CD4-positive, CD25-positive, alpha-beta regulatory T cell (primary cell): ENCODE measurements at regions not wholly inside any gene's neighbourhood (a gene's known extent, or its start where the extent isn't known, plus 50 kb on each side); places are given as distances from the start of the nearest gene placed in this dataset.

Source experiments
- ATAC-seq, 2 donors: fragments of 150-1000 bp; cut with Tn5 transposase; one replicate each; pipeline ENCODE4 v1.10.0; 2021; ENCODE audit warnings: low read depth in 2 of 2, moderate number of reproducible peaks in 2 of 2, moderate library complexity in 1 of 2
- DNase-seq, 3 donors: peaks; one replicate each; pipeline versions ENCODE4 v3.0.0 to v3.0.0-alpha.2; 2012 to 2022; ENCODE audit warnings: mixed read lengths in 1 of 3
- H3K27ac ChIP-seq: one replicate; pipeline ENCODE4 v1.7.0; 2013; ENCODE audit warnings: mild to moderate bottlenecking, low read length; ENCODE audit not compliant: insufficient read depth, poor library complexity, severe bottlenecking
- H3K27me3 ChIP-seq: one replicate; pipeline ENCODE4 v1.7.0; 2013; ENCODE audit warnings: low read length; ENCODE audit not compliant: control insufficient read depth, insufficient read depth
- H3K36me3 ChIP-seq: one replicate; pipeline ENCODE4 v1.7.0; 2013; ENCODE audit warnings: mild to moderate bottlenecking, low read length, moderate library complexity; ENCODE audit not compliant: control insufficient read depth, insufficient read depth
- H3K4me1 ChIP-seq: 2 replicates; pipeline ENCODE4 v1.7.0; 2013; ENCODE audit warnings: mild to moderate bottlenecking, low read length; ENCODE audit not compliant: insufficient read depth, control insufficient read depth, poor library complexity, severe bottlenecking
- H3K4me3 ChIP-seq: one replicate; pipeline ENCODE4 v1.7.0; 2013; ENCODE audit warnings: low read depth, mild to moderate bottlenecking, low read length, moderate library complexity
- H3K9me3 ChIP-seq, 2 experiments: 1 replicate in 1 of 2; 2 replicates in 1 of 2; pipeline ENCODE4 v1.7.0; 2013; ENCODE audit warnings: low read length in 2 of 2, mild to moderate bottlenecking in 1 of 2, moderate library complexity in 1 of 2; ENCODE audit not compliant: control insufficient read depth in 2 of 2
- H3K27ac Mint-ChIP-seq, 3 donors: one replicate each; pipeline ENCODE4 v1.8.0; 2020 to 2022; ENCODE audit warnings: mild to moderate bottlenecking in 3 of 3, mixed read lengths in 3 of 3, moderate library complexity in 2 of 3
- H3K27me3 Mint-ChIP-seq: one replicate; pipeline ENCODE4 v1.8.0; 2022; ENCODE audit warnings: mild to moderate bottlenecking, mixed read lengths
- H3K36me3 Mint-ChIP-seq: one replicate; pipeline ENCODE4 v1.8.0; 2020; ENCODE audit warnings: mixed read lengths
- H3K4me1 Mint-ChIP-seq, 4 donors: one replicate each; pipeline ENCODE4 v1.8.0; 2020 to 2022; ENCODE audit warnings: mixed read lengths in 4 of 4, mild to moderate bottlenecking in 1 of 4
- H3K4me3 Mint-ChIP-seq, 4 donors: one replicate each; pipeline ENCODE4 v1.8.0; 2020 to 2022; ENCODE audit warnings: mild to moderate bottlenecking in 4 of 4, mixed read lengths in 4 of 4, moderate library complexity in 3 of 4
- H3K9me3 Mint-ChIP-seq, 7 donors: one replicate each; pipeline ENCODE4 v1.8.0; 2020 to 2022; ENCODE audit warnings: mixed read lengths in 7 of 7, mild to moderate bottlenecking in 3 of 7, moderate library complexity in 2 of 7

DNA sequence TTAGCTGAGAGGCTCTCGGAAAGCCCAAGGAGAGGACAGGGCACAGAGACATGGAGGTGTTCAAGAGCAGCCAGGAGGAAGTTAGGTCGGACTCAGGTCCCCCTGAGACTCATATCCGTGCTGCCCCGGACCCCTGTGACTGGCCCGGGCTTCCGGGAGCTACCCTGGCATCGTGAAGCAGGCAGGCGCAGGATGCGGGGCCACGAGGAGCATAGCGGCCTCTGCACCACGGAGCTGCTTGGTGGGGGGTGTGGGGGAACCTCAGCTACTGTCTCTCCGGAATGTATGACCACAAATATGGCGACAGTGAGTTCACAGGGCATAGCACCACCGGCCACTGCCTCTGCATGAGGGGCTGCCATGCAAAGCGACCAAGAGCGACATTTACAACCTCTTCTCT lies 112.2 kb upstream of the GUCA2B start:
- Histone ChIP-seq H3K9me3 (no peaks in the 10 kb centered on the region), H3K4me1 (peaks cover 4% of the 10 kb centered on the region), H3K4me3 (no peak overlapping the region), H3K27me3 (no peaks in the 10 kb centered on the region), H3K27ac (no peak overlapping the region), H3K36me3 (no peaks in the 10 kb centered on the region)
- DNase-seq (no peak), ATAC-seq (no peak)
- Mint-ChIP-seq H3K4me1 (peaks cover 0 to 3% (median 2%) of the 10 kb centered on the region in 4 donors), H3K27me3 (no peaks in the 10 kb centered on the region), H3K27ac (no peak overlapping the region), H3K4me3 (no peak overlapping the region), H3K36me3 (no peaks in the 10 kb centered on the region), H3K9me3 (peaks cover 0 to 2% (median 0%) of the 10 kb centered on the region in 7 donors)

DNA sequence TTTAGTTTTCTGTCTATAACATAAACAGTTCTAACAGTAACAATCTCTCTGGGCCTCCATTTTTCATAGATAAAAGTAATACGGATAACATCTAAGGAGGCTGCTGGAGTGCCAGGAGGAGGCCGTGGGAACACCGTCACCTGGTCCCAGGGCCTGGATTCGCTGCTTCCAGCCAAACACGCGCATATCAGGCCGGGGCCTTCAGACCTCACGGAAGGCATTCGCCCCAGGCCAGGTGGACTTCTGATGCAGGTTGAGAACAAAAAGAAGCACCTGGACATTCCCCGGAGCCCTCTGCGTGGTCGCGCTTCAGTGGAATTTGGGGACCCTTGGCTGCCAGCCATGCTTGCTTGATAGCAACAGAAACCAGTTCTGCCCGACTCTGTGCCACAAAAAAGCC lies 113.1 kb upstream of the GUCA2B start:
- no peaks in the 10 kb centered on the region for H3K36me3 ChIP-seq
- H3K27me3 Mint-ChIP-seq: no peaks in the 10 kb centered on the region
- H3K4me3 ChIP-seq: no peak overlapping the region
- no peak for DNase-seq
- no peak overlapping the region for H3K27ac ChIP-seq
- no peaks in the 10 kb centered on the region for H3K36me3 Mint-ChIP-seq
- no peak overlapping the region for H3K27ac Mint-ChIP-seq
- no peak overlapping the region for H3K4me3 Mint-ChIP-seq
- H3K9me3 ChIP-seq: no peaks in the 10 kb centered on the region
- peaks cover 0 to 4% (median 2%) of the 10 kb centered on the region in 4 donors for H3K4me1 Mint-ChIP-seq
- H3K27me3 ChIP-seq: no peaks in the 10 kb centered on the region
- H3K9me3 Mint-ChIP-seq: peaks cover 0 to 2% (median 0%) of the 10 kb centered on the region in 7 donors
- peaks cover 7% of the 10 kb centered on the region for H3K4me1 ChIP-seq
- ATAC-seq: no peak

DNA sequence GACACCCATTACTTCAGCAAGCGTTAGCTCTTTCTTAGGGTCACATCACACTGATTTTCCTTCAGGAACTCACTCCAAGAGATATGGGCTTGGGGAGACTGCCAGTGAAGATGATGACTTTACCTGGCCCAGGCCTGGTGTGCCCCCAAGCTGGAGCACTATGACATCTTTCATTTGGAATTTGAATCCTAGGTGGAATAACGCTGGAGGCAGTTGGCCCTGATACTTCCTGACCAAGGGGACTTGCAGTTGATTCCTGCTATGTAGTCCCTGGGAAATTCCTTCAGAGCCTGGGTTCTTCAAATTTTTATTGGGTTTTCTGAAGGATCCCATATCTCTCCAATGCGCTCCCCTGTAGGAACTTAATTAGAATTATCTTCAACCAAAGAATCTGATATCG lies 114.9 kb upstream of the GUCA2B start:
- H3K4me3 Mint-ChIP-seq: no peak overlapping the region
- H3K36me3 Mint-ChIP-seq: no peaks in the 10 kb centered on the region
- no peak for DNase-seq

DNA sequence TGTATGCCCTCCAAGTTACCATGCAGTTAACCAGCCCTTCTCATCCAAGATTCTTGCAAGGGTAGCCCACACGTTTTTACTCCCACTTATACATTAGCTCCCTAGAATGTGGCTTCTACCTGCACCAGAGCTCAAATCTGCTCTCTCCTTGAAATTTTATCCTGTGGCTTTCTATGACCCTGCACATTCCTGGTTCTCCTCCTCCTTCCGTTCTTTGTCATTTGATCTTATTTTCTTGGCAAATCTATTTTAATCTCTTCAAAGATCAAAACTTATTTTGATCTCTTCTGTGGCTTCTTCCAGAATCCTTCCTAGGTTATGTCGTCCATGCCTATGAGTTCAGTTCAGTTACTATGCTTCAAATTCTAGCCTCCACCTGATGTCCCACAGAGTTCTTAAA lies 115.6 kb upstream of the GUCA2B start:
- no peak overlapping the region for H3K4me3 ChIP-seq
- peaks cover 0 to 1% (median 0%) of the 10 kb centered on the region in 7 donors for H3K9me3 Mint-ChIP-seq
- no peak for DNase-seq
- H3K27me3 ChIP-seq: peaks cover 9% of the 10 kb centered on the region
- H3K27ac Mint-ChIP-seq: no peak overlapping the region
- no peaks in the 10 kb centered on the region for H3K36me3 Mint-ChIP-seq
- peaks cover 11 to 26% (median 20%) of the 10 kb centered on the region in 4 donors for H3K4me1 Mint-ChIP-seq
- H3K4me1 ChIP-seq: peaks cover 16% of the 10 kb centered on the region
- no peak overlapping the region for H3K27ac ChIP-seq
- H3K36me3 ChIP-seq: no peaks in the 10 kb centered on the region
- ATAC-seq: no peak
- H3K9me3 ChIP-seq: no peaks in the 10 kb centered on the region
- H3K4me3 Mint-ChIP-seq: no peak overlapping the region
- H3K27me3 Mint-ChIP-seq: peaks cover 10% of the 10 kb centered on the region

More for the DNA sequence above, 114.9 kb upstream of the GUCA2B start:
- H3K4me3 ChIP-seq: no peak overlapping the region
- no peaks in the 10 kb centered on the region for H3K9me3 ChIP-seq
- H3K27ac ChIP-seq: no peak overlapping the region
- Mint-ChIP-seq H3K27ac (no peak overlapping the region), H3K9me3 (peaks cover 0 to 2% (median 0%) of the 10 kb centered on the region in 7 donors), H3K4me1 (peaks cover 11 to 21% (median 18%) of the 10 kb centered on the region in 4 donors), H3K27me3 (peaks cover 7% of the 10 kb centered on the region)
- ATAC-seq: no peak
- peaks cover 9% of the 10 kb centered on the region for H3K27me3 ChIP-seq
- H3K36me3 ChIP-seq: no peaks in the 10 kb centered on the region
- H3K4me1 ChIP-seq: peaks cover 16% of the 10 kb centered on the region

DNA sequence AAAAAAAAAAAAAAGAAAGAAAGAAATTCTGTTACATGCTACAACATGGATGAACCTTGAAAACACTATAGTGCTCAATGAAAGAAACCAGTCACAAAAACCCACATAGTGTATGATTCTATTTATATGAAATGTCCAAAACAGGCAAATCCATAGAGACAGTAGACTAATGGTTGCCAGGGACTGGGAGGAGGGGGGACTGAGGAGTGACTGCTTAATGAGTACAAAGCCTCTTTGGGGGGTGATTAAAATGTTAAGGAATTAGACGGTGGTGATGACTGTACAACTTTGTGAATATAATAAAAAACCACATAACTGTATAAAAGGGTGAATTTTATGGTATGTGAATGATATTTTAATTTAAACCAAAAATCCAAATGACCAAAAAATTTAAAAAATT lies 116.0 kb upstream of the GUCA2B start:
- no peak for ATAC-seq
- H3K27me3 Mint-ChIP-seq: peaks cover 10% of the 10 kb centered on the region

DNA sequence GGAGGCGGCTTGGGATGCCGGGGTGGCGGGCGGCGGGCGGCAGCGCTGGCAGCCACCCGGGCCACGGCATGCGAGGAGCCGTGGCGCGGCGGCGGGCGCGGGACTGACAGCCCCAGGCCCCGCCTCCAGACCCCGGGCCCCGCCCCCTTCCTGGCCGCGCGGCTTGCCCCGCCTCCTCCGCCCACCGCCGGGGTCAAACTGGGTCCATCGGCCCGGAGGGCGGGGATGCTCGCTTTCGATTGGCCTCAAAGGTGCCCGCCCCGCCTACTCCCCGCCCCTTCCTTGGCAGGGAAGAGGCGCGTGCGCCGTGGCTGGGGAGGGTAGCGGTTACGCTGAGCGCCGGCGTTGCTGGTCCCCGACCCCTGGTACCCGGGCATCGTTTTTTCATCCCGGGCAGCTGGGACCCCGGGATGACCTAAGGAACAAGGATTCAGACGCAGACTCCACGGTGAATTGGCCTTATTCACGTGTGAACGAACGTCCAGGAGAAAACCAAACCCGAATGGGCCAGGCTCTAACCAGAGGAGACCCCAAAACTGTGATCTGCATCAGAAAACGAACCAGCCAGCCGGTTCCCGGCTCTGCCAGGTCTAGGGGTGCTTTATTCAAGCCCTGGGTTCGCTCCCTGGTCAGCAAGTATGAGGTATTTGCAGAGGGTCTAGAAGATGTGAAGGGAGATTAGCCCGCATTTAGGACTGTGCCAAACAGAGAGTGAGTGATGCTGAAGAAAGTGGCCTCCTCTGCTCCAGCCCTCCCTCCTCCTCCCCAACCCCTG lies 117.2 kb upstream of the GUCA2B start:
- Mint-ChIP-seq H3K27ac (peak overlapping the region in 2 of 3 donors; percentile 46 to 83), H3K36me3 (no peaks in the 10 kb centered on the region), H3K27me3 (peaks cover 10% of the 10 kb centered on the region), H3K9me3 (peaks cover 0 to 1% (median 0%) of the 10 kb centered on the region in 7 donors), H3K4me1 (peaks cover 21 to 39% (median 30%) of the 10 kb centered on the region in 4 donors), H3K4me3 (peak overlapping the region; percentile 82 to 95 (median 88))
- peak overlapping the region; percentile 77 for H3K4me3 ChIP-seq
- no peaks in the 10 kb centered on the region for H3K9me3 ChIP-seq
- peaks cover 24% of the 10 kb centered on the region for H3K4me1 ChIP-seq
- H3K27me3 ChIP-seq: peaks cover 9% of the 10 kb centered on the region
- peak overlapping the region; percentile 20 for H3K27ac ChIP-seq
- ATAC-seq (peak; percentile 93 to 94), DNase-seq (peak; percentile 94 to 95 (median 95))
- no peaks in the 10 kb centered on the region for H3K36me3 ChIP-seq

More for the DNA sequence above, 116.0 kb upstream of the GUCA2B start:
- peaks cover 12 to 29% (median 22%) of the 10 kb centered on the region in 4 donors for H3K4me1 Mint-ChIP-seq
- Histone ChIP-seq H3K4me3 (no peak overlapping the region), H3K4me1 (peaks cover 16% of the 10 kb centered on the region), H3K9me3 (no peaks in the 10 kb centered on the region), H3K36me3 (no peaks in the 10 kb centered on the region), H3K27ac (no peak overlapping the region), H3K27me3 (peaks cover 9% of the 10 kb centered on the region)
- H3K9me3 Mint-ChIP-seq: peaks cover 0 to 1% (median 0%) of the 10 kb centered on the region in 7 donors
- DNase-seq: no peak
- no peak overlapping the region for H3K27ac Mint-ChIP-seq
- H3K4me3 Mint-ChIP-seq: no peak overlapping the region
- no peaks in the 10 kb centered on the region for H3K36me3 Mint-ChIP-seq

DNA sequence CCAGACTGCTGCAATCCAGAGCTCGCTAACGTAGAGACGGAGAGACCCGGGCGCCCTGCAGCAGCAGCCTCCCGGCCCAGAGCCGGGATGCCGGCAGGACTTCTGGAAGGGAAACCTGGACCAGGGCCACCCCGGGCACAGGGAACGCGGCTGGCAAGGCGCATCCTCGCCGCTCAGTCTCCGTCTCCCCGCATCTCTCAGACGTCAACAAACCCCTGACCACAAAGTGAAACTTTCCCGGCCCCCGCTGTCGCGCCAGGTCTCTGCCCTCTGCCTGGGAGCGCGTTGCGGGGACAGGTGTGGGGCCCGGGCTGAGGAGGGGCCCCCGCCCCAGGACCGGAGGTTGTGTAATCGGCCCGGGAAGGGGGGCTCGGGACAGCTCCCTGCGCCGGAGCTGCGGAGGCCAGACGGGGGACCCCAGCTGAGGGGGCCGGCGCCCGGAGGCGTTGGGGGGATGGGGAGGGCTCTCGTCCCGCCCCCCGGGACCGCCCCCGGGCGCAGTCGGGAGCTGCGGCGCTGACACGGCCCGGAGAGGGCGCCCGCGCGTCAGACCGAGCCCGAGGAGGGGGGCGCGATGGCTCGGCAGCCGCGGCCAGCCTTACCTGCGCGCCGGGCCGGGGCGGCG lies 116.6 kb upstream of the HIVEP3 start:
- Mint-ChIP-seq H3K27me3 (peaks cover 10% of the 10 kb centered on the region), H3K4me1 (peaks cover 23 to 44% (median 33%) of the 10 kb centered on the region in 4 donors), H3K9me3 (peaks cover 0 to 1% (median 0%) of the 10 kb centered on the region in 7 donors), H3K36me3 (no peaks in the 10 kb centered on the region), H3K4me3 (peak overlapping the region; percentile 88 to 93 (median 90)), H3K27ac (peak overlapping the region; percentile 63 to 85 (median 80))
- peaks cover 24% of the 10 kb centered on the region for H3K4me1 ChIP-seq
- peak overlapping the region; percentile 85 for H3K4me3 ChIP-seq
- H3K9me3 ChIP-seq: no peaks in the 10 kb centered on the region
- no peak for DNase-seq
- peaks cover 9% of the 10 kb centered on the region for H3K27me3 ChIP-seq
- ATAC-seq: peak; percentile 66 to 67
- no peaks in the 10 kb centered on the region for H3K36me3 ChIP-seq
- peak overlapping the region; percentile 68 for H3K27ac ChIP-seq
